RWPE2 (cell line): ENCODE measurements at regions not wholly inside any gene's neighbourhood (a gene's known extent, or its start where the extent isn't known, plus 50 kb on each side); places are given as distances from the start of the nearest gene placed in this dataset.

Experiments
- ATAC-seq: fragments of 200-7000 bp; cut with Tn5 transposase; 3 replicates; pipeline ENCODE4 v1.9.1; 2021; ENCODE audit warnings: low read depth
- DNase-seq: peaks from one replicate; pipeline ENCODE4 v3.0.0-alpha.2; 2020; ENCODE audit warnings: low spot score
- H3K27ac ChIP-seq: fragments of 450-650 bp; 2 replicates; pipeline ENCODE4 v1.5.1; 2017; ENCODE audit warnings: mild to moderate bottlenecking; ENCODE audit not compliant: poor library complexity, severe bottlenecking
- H3K27me3 ChIP-seq: fragments of 250-450 bp; sonication (Bioruptor Pico); 2 replicates; pipeline ENCODE4 v1.5.1; 2021; ENCODE audit warnings: mild to moderate bottlenecking, moderate library complexity; ENCODE audit not compliant: insufficient read depth, poor library complexity, severe bottlenecking
- H3K36me3 ChIP-seq: fragments of 250-450 bp; sonication (Bioruptor Pico); 2 replicates; pipeline ENCODE4 v1.5.1; 2020; ENCODE audit warnings: low read depth, mild to moderate bottlenecking, moderate library complexity
- H3K4me1 ChIP-seq: fragments of 250-450 bp; sonication (Bioruptor Pico); 2 replicates; pipeline ENCODE4 v1.5.1; 2021; ENCODE audit warnings: mild to moderate bottlenecking, moderate library complexity; ENCODE audit not compliant: insufficient read depth, poor library complexity, severe bottlenecking
- H3K4me3 ChIP-seq: fragments of 250-450 bp; sonication (Bioruptor Pico); 2 replicates; pipeline ENCODE4 v1.5.1; 2021; ENCODE audit warnings: mild to moderate bottlenecking, moderate library complexity; ENCODE audit not compliant: severe bottlenecking
- H3K9me3 ChIP-seq: fragments of 250-450 bp; sonication (Bioruptor Pico); 2 replicates; pipeline ENCODE4 v1.5.1; 2021; ENCODE audit warnings: mild to moderate bottlenecking, moderate library complexity; ENCODE audit not compliant: severe bottlenecking
- CTCF ChIP-seq: fragments of 450-650 bp; IDR thresholded peaks from one replicate; pipeline ENCODE4 v1.5.1; 2017; ENCODE audit warnings: mild to moderate bottlenecking, moderate library complexity; ENCODE audit not compliant: poor library complexity, severe bottlenecking

DNA sequence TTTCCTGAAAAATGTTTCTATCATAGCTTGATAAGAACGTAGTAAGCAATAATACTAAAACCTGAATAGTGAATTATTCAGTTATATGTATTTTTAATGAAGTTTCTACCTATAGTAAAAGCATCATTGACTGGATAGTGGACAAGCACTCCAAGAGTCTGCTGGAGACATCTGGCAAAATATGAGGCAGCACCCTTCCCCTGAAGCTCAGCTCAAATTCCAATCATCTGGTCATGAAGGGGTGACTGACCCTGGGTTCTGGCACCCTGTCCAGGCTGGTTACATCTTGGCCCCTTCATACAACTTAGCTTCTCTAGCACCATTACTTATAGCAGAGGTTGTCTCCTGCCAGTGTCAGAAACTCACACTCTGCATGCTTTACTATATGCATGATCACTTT, 455.4 kb downstream of the RAP2B start:
- H3K4me1 ChIP-seq: peaks cover 11% of the 10 kb centered on the region

GRCh38 chr3:153618176-153618575, 456.1 kb downstream of the RAP2B start:
- no peaks in the 10 kb centered on the region for H3K36me3 ChIP-seq
- DNase-seq (no peak), ATAC-seq (no peak)
- no peak overlapping the region for H3K27ac ChIP-seq
- no peaks in the 10 kb centered on the region for H3K9me3 ChIP-seq
- H3K4me3 ChIP-seq: no peak overlapping the region
- H3K27me3 ChIP-seq: no peaks in the 10 kb centered on the region
- peaks cover 11% of the 10 kb centered on the region for H3K4me1 ChIP-seq
- TF ChIP-seq CTCF: no peak

More for the DNA sequence above, 455.4 kb downstream of the RAP2B start:
- Histone ChIP-seq H3K9me3 (no peaks in the 10 kb centered on the region), H3K27ac (no peak overlapping the region), H3K4me3 (no peak overlapping the region), H3K27me3 (no peaks in the 10 kb centered on the region), H3K36me3 (no peaks in the 10 kb centered on the region)
- TF ChIP-seq CTCF: no peak
- no peak for DNase-seq
- ATAC-seq: no peak

DNA sequence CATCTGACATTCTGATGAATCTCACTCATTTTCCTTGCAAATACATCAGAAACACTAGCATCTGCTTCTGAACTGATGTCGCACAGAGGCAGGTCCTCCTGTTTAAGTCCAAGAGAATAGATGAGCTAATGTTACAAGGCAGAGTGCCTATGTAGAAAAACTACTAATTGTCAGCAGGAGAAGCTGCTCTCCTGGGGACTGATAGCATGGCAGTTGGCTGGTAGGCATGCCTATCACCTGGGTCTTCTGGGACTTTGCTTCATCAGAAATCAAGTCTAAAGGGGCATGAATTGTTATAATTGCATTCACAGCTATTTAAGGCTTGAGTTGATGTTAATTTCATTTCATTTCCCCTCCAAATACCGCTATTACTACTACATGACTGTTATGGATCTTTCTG, 457.2 kb downstream of the RAP2B start:
- TF ChIP-seq CTCF: no peak

GRCh38 chr3:153621953-153622352, 459.9 kb downstream of the RAP2B start:
- ATAC-seq: no peak
- Histone ChIP-seq H3K27me3 (no peaks in the 10 kb centered on the region), H3K9me3 (no peaks in the 10 kb centered on the region), H3K4me1 (no peaks in the 10 kb centered on the region), H3K4me3 (no peak overlapping the region), H3K36me3 (no peaks in the 10 kb centered on the region), H3K27ac (no peak overlapping the region)
- no peak for DNase-seq
- TF ChIP-seq CTCF: no peak

More for the DNA sequence above, 457.2 kb downstream of the RAP2B start:
- ATAC-seq: no peak
- Histone ChIP-seq H3K4me1 (peaks cover 8% of the 10 kb centered on the region), H3K4me3 (no peak overlapping the region), H3K27ac (no peak overlapping the region), H3K27me3 (no peaks in the 10 kb centered on the region), H3K36me3 (no peaks in the 10 kb centered on the region), H3K9me3 (no peaks in the 10 kb centered on the region)
- no peak for DNase-seq

DNA sequence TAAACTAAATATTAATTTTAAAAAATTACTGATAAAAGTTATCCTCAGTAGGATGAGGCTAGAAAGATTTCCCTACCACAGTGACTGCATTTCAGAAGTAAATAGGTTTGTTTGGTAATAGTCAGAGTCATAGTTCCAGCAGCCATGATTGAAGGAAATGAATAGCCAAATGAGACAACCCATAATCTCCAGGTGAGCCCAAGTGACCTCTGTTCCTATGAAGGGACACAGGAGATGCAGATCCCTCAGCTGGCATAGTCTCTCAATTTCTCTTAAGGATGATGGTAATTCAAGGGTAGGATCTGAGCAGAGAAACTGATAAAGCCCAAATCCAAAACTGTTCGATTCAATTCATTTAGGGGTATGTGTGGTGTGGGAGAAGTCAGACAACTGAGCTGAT, 461.8 kb downstream of the RAP2B start:
- no peaks in the 10 kb centered on the region for H3K27me3 ChIP-seq
- no peak overlapping the region for H3K4me3 ChIP-seq
- DNase-seq: no peak
- ATAC-seq: no peak
- H3K9me3 ChIP-seq: no peaks in the 10 kb centered on the region
- H3K27ac ChIP-seq: no peak overlapping the region
- no peak for TF ChIP-seq CTCF
- H3K36me3 ChIP-seq: no peaks in the 10 kb centered on the region
- no peaks in the 10 kb centered on the region for H3K4me1 ChIP-seq
